Erythroblast (primary cell): ENCODE measurements at regions not wholly inside any gene's neighbourhood (a gene's known extent, or its start where the extent isn't known, plus 50 kb on each side); places are given as distances from the start of the nearest gene placed in this dataset.

Source experiments
- DNase-seq, 2 experiments: peaks; one replicate each; lab custom pipeline; 2025; lab: John Stamatoyannopoulos, UW
- GATA1 ChIP-seq: IDR thresholded peaks from 2 replicates; pipeline ENCODE4 v1.6.1; 2011; ENCODE audit warnings: low read depth, mild to moderate bottlenecking, control low read depth, low read length, moderate library complexity
- POLR2A ChIP-seq: IDR thresholded peaks from 2 replicates; pipeline ENCODE4 v1.6.1; 2011; ENCODE audit warnings: mild to moderate bottlenecking, low read length

GRCh38 chr16:49084628-49085390 lies 196.8 kb downstream of the CBLN1 start:
- peak; percentile 30 to 50 for DNase-seq
- no peak for TF ChIP-seq GATA1
- TF ChIP-seq POLR2A: no peak

- no peak for TF ChIP-seq POLR2A
- TF ChIP-seq GATA1: no peak
- DNase-seq: no peak
These were observed 200.1 kb downstream of the CBLN1 start for GRCh38 chr16:49081554-49081953.

- TF ChIP-seq GATA1 (no peak), POLR2A (no peak)
- DNase-seq: no peak
These were observed 200.6 kb downstream of the CBLN1 start for GRCh38 chr16:49081086-49081485.

GRCh38 chr16:49078571-49078970 lies 203.1 kb downstream of the CBLN1 start:
- TF ChIP-seq GATA1 (no peak), POLR2A (no peak)
- no peak for DNase-seq

- DNase-seq: no peak
- no peak for TF ChIP-seq POLR2A
These were observed 203.5 kb downstream of the CBLN1 start for GRCh38 chr16:49078104-49078503.

GRCh38 chr16:49075709-49076108 lies 205.9 kb downstream of the CBLN1 start:
- TF ChIP-seq POLR2A (no peak), GATA1 (no peak)
- DNase-seq: no peak

GRCh38 chr16:49068224-49068623 lies 213.4 kb downstream of the CBLN1 start:
- TF ChIP-seq POLR2A (no peak), GATA1 (no peak)
- no peak for DNase-seq

- DNase-seq: no peak
- TF ChIP-seq GATA1 (no peak), POLR2A (no peak)
These were observed 213.9 kb downstream of the CBLN1 start for GRCh38 chr16:49067776-49068175.

GRCh38 chr16:49061137-49061714 lies 220.4 kb downstream of the CBLN1 start:
- DNase-seq: no peak
- TF ChIP-seq POLR2A: no peak
- no peak for TF ChIP-seq GATA1

- DNase-seq: no peak
- TF ChIP-seq GATA1: no peak
- TF ChIP-seq POLR2A: no peak
These were observed 220.9 kb downstream of the CBLN1 start for GRCh38 chr16:49060728-49061127.

- no peak for DNase-seq
- TF ChIP-seq GATA1: no peak
- TF ChIP-seq POLR2A: no peak
These were observed 223.3 kb downstream of the CBLN1 start for GRCh38 chr16:49058382-49058781.

GRCh38 chr16:49057936-49058335 lies 223.7 kb downstream of the CBLN1 start:
- DNase-seq: no peak
- TF ChIP-seq GATA1: no peak
- no peak for TF ChIP-seq POLR2A

- TF ChIP-seq POLR2A (no peak), GATA1 (no peak)
- no peak for DNase-seq
These were observed 224.2 kb downstream of the CBLN1 start for GRCh38 chr16:49057391-49057790.

- TF ChIP-seq GATA1 (no peak), POLR2A (no peak)
- no peak for DNase-seq
These were observed 225.1 kb downstream of the CBLN1 start for GRCh38 chr16:49056546-49056945.

- no peak for TF ChIP-seq POLR2A
- TF ChIP-seq GATA1: no peak
- no peak for DNase-seq
These were observed 225.7 kb downstream of the CBLN1 start for GRCh38 chr16:49055824-49056545.
